ENCODE measurements at regions not wholly inside any gene's neighbourhood (a gene's known extent, or its start where the extent isn't known, plus 50 kb on each side); places are given as distances from the start of the nearest gene placed in this dataset.

DNA sequence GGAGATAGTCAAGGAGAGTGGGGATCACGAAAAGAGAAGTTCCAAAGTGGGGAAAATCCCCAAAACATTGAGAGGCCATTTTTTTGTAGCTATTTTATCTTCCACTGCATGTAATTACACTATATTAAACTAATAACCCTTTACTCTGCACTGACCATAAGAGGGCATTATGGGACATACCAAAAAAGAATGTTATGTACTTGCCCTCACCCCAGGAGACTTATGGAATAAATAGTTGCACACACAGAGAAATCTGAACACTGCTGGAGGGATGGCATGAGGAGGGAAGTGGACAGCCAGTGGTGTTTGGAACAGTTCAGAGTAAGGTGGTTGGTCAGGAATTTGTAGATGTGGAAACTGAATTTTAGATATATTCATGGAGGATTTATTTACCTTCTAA, 422.9 kb downstream of the SNAPC1 start:
- intact Hi-C loops (cut with micrococcal nuclease) = no loop called here
- ATAC-seq = no peak
- no peak for DNase-seq

DNA sequence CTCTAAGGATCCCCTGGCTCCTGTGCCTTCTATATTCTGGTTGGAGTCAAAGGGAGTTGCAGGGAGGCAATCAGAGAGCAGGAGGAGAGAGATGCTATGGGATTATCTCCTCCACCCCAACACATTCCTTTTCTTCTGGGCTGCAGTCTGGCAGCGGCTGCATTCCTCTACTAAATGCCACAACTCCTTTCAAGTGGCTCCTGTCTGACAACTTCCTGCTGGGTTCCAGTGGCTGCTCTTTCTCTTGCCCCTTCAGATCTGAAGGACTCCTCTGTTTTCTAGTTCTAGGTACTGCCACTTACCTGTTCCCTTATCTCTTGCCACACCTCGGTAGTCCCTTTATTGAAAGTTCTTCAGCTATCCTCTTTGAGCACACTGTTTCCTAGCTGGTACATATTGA, 425.0 kb downstream of the SNAPC1 start:
- intact Hi-C loops (cut with micrococcal nuclease) = no loop called here
- DNase-seq = no peak
- ATAC-seq = no peak

DNA sequence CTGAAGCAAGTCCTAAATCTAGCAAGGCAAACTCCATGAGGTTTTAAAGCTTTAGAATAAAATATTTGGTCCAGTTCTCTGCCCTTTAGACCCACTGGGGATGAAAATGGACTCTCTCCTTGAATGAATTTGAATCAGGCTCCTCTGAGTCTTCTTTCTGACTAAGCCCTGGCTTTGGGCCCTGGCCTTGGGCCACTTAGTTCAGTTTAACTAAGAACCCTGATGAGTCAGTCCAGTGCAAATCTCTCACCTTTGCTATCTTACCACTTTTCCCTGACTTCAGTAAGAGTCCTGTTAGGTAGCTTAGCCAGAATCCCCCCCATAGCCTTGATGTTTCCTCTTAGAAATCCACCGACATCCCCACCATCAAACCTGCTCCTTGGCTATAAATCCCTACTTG, 427.5 kb downstream of the SNAPC1 start:
- intact Hi-C loops (cut with micrococcal nuclease) = no loop called here
- ATAC-seq = no peak
- peak; percentile 30 for DNase-seq

DNA sequence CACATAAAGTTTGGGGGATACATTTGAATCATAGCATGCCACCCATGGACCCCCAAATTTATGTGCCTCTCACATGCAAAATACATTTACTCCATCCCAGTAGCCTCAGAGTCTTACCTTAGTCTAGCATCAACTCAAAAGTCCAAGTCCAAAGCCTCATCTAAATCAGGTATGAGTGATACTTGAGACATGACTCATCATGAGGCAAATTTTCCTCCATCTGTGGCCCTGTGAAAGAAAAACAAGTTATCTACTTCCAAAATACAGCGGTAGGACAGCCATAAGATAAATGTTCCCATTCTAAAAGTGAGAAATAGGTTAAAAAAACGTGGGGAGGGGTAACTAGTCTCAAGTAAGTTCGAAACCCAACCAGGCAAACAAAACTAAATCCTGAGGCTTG, 444.2 kb downstream of the SNAPC1 start:
- ATAC-seq (no peak), DNase-seq (no peak)
- intact Hi-C loops (cut with micrococcal nuclease) = no loop called here

DNA sequence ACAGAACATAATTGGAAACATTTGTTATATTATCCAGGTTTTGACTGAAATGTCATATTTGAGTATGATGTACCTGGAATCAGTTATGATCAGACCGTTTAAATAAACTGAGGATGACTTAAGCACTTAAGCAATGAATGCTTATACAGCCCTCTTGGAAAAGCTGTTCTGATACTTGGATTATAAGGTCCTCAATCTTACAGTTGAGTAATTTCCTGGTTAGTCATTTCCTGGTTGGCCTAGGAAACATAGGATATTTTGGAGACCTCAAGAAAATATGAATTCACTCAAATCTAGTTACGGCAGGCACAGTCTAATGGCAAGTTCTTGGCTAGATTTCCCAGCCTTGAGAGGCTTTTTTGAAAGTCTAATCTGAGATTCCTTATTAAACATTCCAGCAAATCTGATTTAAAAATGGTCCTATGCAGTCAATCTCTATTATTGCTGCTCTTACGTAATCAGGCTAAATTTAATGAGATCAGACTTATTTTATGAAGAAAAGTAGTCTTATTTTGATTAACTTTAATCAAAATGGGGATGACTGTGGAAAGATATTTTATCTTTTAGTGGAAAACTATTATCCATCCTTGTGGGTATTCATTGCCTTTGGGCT, 447.2 kb downstream of the SNAPC1 start:
- no peak for ATAC-seq
- no peak for DNase-seq
- intact Hi-C loops (cut with micrococcal nuclease) = no loop called here

DNA sequence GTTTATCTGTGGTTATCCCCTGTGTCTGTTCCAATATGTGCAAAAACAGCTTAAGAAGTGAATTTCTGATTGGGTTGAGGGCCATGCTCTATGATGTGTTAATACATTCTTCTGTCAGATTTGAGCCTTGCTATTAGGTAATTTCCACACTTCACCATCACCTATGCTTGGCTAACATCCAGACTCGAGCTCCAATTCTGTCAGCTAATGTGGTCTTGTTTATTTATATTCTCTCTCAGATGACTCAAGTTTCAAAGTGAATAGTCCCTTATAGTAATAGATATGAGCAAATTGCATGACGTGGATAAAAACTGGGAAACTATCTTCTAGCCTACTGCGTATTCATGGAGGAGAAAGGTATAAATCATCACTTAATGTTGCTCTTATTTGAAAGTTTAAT, 451.3 kb downstream of the SNAPC1 start:
- intact Hi-C loops (cut with micrococcal nuclease) = no loop called here
- ATAC-seq (no peak), DNase-seq (no peak)

DNA sequence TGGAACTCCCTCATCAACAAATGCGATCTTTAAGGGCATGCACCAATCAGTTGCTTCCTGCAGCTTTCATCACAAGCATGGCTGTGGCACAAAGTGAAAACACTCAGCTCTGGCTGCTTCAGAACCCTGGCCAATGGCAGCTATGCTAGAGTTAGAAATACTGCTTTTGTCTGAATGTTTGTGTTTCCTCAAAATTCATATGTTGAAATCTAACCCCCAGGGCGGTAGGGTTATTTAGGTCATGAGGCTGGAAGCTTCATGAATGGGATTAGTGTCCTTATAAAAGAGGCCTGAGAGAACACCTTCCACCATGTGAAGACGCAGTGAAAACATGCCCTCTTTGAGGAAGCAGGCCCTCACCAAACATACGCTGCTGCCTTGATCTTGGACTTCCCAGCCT, 453.9 kb downstream of the SNAPC1 start:
- ATAC-seq = no peak
- no peak for DNase-seq
- intact Hi-C loops (cut with micrococcal nuclease) = no loop called here

DNA sequence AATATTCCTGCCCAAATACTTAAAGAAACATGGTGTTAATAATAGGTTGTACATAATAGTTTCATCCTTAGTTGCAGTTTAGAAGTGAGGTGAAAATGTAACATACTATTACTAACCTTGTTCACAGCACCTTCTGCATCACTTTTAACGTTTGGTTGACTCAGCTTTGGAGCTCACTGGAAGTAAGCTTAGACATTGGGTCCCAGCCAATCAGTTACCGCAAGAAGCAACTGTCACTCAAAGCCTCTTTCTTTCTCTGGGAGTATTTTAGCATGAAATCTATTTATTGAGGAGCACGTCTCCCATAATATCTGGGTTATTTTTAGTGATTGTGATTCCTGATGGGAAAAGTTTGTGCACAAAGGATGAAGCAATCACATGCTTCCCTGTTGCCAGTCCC, 472.6 kb downstream of the SNAPC1 start:
- DNase-seq = no peak
- no peak for ATAC-seq
- intact Hi-C loops (cut with micrococcal nuclease) = no loop called here

DNA sequence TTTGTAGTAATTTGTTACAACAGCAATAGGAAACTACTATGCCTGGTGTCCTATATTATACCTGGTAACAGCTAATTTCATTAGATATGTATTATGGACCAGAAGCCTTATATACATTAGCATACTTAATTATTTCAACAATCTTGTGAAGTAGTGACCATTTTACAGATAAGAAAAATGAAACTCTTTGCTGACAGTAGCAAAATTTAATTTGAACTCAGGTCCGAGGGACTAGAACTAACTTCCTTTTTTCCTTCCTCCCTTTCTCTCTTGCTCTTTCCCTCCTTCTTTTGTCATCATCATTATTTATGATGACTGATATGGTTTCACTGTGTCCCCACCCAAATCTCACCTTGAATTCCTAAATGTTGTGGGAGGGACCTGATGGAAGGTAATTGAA, 482.0 kb downstream of the SNAPC1 start:
- no peak for DNase-seq
- no peak for ATAC-seq
- intact Hi-C loops (cut with micrococcal nuclease) = no loop called here

DNA sequence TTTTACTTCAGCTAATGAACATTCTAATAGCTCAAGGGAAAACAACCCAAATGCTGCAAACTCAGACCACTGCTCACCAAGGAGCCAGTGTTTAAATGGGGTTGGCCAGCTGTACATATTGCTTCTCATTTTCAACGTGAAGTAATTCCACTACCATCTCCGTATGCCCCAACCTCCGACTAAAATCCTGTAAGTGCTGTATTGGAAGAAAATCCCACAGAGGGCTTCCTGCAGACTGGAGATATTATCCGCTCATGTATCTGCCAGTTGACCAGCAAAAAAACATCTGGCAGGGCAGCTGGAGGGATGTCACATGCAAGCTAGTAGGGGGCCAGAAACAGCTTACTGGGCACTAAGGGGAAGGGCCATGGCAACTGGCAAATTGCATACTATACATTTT, 485.0 kb downstream of the SNAPC1 start:
- no peak for ATAC-seq
- intact Hi-C loops (cut with micrococcal nuclease) = no loop called here
- no peak for DNase-seq

DNA sequence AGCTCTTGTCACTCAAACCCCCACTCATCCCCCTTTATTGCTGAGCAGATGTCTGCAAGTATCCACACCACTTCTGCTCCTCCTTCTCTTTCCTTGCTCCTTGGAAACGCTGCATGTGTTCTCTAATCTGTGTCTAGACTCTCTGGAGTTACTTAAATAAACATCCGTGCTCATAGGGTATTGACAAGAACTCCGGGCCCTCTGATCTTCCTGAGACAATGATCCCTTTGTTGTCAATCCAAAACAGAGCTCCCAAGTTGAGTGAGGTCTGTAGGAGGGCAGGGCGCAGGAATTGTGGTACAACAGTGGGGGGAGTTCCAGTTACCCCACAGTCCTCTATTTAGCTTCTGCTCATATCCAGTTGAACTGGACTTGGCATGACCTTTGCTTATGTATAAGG, 489.0 kb downstream of the SNAPC1 start:
- ATAC-seq = no peak
- no peak for DNase-seq
- intact Hi-C loops (cut with micrococcal nuclease) = no loop called here

DNA sequence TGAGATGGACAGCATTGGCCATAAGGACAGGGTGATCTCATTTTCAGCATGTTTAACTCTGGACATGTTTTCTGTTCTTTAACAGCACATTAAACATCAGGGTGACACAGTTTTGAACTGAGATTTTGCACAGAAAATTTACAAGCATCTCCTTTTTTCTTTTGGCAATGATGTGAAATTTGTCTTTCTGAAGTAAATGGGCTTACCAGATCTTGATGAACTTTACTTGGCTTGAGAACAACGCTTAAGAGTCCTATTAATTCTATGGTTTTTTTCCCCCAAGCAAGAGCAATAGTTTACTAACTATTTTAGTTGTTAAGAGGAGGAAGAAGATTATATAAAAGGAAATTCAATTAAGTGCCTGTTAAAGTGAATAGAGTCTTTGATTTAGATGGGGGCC, 491.0 kb downstream of the SNAPC1 start:
- ATAC-seq (no peak), DNase-seq (no peak)
- intact Hi-C loops (cut with micrococcal nuclease) = no loop called here

DNA sequence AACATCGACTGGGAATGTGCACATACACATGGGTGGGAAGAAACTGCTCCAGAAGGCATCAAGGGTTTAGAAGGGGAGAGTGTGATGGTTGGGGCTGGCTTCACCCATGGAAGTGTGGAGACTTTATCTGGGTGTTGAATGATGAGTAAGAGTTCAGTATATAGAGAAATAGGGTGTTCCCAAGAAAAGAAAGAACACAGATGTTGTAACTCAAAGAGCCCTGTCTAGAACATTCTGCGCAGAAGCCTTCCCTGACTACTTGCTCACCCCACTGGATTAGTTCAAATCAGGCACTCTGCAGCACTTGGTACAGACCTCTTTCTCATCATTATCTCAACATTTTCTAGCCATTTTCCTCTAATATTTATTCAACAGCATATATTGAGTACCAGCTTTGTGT, 491.7 kb downstream of the SNAPC1 start:
- no peak for DNase-seq
- no peak for ATAC-seq
- intact Hi-C loops (cut with micrococcal nuclease) = no loop called here

DNA sequence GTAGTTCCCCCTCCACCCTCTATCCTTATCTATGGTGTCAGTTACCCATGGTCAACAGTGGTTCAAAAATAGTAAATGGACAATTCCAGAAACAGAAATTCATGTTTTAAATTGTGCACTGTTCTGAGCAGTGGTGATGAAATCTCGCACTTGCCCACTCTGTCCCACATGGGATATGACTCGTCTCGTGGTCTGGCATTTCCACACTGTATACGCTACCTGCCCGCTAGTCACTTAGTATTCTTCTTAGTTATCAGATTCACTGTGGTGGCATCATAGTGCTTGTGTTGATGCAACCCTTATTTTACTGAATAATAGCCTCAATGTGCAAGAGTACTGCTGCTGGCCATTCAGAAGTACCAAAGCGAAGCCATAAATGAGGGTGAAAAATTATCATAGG, 507.0 kb downstream of the SNAPC1 start:
- ATAC-seq = no peak
- DNase-seq = no peak
- intact Hi-C loops (cut with micrococcal nuclease) = no loop called here

DNA sequence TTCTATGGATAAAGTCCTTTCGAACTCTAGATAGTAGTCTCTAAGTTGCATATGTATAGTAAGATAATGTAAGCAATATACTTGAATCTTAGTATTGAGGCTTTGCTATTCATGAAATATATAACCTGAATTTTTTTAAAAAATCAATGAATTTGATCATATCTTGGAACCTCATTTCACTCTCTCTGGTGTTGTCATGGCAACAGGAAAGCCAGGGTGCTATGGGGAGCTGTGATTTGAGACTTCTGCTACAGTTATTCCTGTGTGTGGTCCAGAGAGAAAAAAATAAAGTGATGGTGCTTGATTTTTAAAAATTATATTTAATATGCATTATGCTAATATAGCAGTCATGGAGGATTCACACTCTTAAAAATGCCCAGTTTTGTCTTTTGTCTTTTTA, 508.0 kb downstream of the SNAPC1 start:
- ATAC-seq = no peak

DNA sequence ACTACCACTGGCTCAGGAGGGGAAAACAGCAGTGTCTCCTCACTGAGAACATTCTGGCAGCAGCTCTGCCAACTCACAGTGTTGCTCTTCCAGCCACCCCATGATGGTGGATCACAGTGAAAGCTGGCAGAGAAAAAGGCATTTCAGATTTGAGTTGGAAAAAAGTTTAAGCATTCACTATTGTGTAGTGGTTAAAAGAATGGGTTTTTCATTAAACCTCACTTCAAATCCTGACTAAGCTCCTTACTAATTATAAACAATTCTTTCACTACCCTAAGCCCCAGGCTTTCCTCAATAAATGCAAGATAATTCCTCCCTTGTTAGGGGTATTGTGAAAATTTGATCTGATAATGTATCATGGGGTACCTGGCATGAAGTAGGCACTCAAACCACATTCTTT, 518.1 kb downstream of the SNAPC1 start:
- DNase-seq = no peak
- intact Hi-C loops (cut with micrococcal nuclease) = no loop called here
- no peak for ATAC-seq

More for the DNA sequence above, 508.0 kb downstream of the SNAPC1 start:
- intact Hi-C loops (cut with micrococcal nuclease) = no loop called here
- no peak for DNase-seq

DNA sequence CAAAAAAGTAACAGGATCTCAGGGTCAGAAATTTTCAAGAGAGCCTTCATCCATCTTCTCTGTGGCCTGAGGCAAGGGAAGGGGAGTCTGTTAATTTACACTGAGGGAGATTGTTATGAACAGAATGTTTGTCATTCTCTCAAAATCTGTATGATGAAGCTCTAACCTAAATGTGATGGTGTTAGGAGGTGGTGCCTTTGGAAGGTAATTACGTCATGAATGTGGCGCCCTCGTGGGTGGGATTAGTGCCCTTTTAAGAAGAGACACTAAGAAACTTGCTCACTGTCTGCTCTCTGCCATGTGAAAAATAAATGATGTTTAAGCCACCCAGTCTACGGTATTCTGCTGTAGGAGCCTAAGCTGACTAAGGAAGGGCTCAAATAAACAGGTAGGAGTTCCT, 521.6 kb downstream of the SNAPC1 start:
- DNase-seq (no peak), ATAC-seq (no peak)
- intact Hi-C loops (cut with micrococcal nuclease) = no loop called here

DNA sequence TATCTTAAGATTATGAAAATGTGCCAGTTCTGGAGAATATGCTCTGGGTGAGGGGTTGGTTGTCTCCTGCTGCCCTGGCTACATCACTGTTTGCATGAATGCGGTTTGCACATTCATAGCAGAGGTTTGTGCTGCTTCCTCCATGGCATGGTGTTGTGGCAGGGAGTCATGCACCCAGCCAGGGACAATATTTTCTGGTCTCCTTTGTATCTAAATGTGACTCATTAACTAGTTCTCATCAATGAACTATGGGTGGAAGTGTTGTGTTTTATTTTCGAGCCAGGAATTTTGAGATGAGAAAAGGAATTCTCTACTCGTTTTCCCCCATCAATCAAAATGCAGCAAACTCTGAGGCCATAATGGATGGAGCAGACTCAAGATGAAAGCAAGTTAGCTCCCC, 527.3 kb downstream of the SNAPC1 start:
- intact Hi-C loops (cut with micrococcal nuclease) = no loop called here
- DNase-seq (no peak), ATAC-seq (no peak)

DNA sequence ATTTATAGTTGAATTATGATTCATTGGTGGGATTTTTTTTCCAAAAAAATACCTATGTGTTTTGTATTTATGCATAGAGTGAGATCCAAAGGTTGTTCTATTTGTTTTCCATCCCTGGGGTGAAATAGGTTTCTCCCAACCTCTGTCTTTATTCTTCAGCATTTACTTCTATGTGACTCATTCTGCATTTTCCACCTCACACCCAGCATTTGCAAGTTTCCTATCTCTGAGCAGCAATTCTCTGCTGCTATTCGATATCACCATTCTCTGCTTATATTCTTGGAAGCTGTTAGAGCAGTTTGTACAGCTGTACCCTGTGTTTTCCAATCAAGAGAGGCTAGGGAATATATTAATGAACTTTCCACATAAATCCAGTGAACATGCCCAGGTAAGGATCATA, 538.9 kb downstream of the SNAPC1 start:
- DNase-seq = no peak
- intact Hi-C loops (cut with micrococcal nuclease) = no loop called here
- no peak for ATAC-seq

DNA sequence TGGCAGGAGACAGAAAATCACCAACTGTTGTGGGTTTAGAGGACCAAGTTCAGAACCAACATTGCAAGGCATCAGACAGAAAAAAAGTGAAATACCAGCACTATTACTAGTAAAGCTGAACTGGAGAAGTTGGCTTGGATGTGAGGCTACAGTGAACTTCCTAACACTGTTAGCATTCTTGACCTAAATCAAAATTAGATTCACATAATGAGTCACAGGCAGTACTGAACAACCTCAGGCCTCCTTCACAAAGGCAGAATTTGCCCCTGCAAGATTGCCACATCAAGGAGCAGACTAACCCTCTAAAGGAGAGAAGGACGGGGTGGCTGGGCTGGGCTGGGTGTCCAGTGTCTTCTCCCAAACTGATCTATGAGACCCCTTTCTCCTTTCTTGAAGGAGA, 539.7 kb downstream of the SNAPC1 start:
- DNase-seq = no peak
- intact Hi-C loops (cut with micrococcal nuclease) = no loop called here
- ATAC-seq = no peak

DNA sequence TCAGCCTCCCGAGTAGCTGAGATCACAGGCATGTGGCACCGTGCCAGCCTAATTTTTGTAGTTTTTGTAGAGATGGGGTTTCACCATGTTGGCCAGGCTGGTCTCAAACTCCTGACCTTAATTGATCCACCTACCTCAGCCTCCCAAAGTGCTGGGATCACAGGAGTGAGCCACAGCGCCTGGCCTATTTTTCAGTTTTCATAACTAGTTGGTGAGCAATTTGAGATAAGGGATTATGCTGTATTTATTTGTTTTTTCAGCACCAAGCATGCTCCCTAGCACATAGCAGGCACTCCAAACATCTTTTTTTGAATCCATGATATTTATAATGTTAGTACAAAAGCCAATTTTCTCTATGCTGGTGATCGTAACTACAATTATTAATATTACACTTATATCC, 541.2 kb downstream of the SNAPC1 start:
- ATAC-seq (no peak), DNase-seq (no peak)
- intact Hi-C loops (cut with micrococcal nuclease) = no loop called here

DNA sequence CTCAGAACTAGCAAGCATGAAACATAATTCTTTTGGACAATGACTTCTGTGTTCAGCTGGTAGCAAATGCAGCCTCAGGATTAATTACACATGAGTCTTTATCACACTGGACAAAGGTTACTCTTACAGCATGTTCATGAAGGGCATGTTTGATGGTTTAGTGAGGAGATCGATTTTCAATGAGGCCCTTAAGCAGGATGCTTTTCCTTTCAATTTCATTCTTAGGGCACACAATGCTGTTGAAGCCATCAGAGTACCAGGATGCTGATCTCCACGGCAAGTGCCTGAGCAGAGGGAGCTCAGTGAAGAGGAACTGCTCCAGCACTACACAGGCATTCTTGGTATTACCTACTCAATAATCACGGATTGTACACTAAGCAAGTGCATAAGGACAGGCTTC, 542.0 kb downstream of the SNAPC1 start:
- no peak for ATAC-seq
- DNase-seq = no peak
- intact Hi-C loops (cut with micrococcal nuclease) = no loop called here
